HUDEP-2 (cell line): ENCODE measurements at regions not wholly inside any gene's neighbourhood (a gene's known extent, or its start where the extent isn't known, plus 50 kb on each side); places are given as distances from the start of the nearest gene placed in this dataset.

ENCODE experiments used
- DNase-seq, 76 experiments: peaks; one replicate each; lab custom pipeline; 2025; ENCODE audit not compliant: unreplicated experiment in 76 of 76; lab: John Stamatoyannopoulos, UW

GRCh38 chr2:163462993-163463392 is 272.8 kb downstream of the FIGN start:
- no peak for DNase-seq

- no peak for DNase-seq
Measured at GRCh38 chr2:163459986-163460385, 275.8 kb downstream of the FIGN start.

GRCh38 chr2:163456953-163457743 is 278.7 kb downstream of the FIGN start:
- no peak for DNase-seq

DNA sequence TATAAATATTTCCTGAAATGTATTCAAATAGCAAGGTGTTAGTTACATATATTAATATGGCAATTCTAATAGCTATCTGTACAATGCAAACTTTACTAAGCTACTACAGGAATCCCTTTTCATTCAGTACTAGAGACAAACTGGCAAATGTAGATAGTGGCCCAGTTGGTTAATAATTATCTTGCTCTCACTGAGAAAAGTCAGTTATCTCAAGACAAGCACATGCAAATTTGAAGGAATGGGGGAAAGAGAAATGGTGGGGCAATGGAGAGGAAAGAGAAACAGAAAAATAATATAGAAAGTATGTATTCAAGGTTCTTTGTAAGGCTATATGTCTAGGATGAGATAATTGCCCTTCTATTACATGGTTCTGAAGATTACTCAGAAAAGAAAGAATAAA is 280.0 kb downstream of the FIGN start:
- no peak for DNase-seq

DNA sequence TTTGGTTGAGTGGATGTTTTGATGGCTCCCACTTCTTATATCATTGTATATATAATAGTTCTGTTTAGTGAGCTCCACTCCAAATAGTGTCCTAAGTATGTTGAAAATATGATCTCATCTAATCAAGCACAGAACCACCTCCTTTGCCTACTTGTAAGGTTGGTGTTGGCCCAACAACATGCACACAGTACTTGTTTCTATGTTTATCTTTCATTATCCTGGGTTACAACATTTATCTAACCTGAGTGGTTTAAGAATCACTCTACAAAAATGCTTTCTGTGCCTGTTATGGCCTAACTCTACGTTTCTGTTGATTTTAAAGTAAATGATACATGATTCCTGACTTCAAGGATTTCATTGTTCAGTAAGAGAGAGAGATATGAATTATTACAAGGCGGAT is 281.9 kb downstream of the FIGN start:
- no peak for DNase-seq

- DNase-seq = no peak
Measured at GRCh38 chr2:163441603-163442002, 294.2 kb downstream of the FIGN start.

DNA sequence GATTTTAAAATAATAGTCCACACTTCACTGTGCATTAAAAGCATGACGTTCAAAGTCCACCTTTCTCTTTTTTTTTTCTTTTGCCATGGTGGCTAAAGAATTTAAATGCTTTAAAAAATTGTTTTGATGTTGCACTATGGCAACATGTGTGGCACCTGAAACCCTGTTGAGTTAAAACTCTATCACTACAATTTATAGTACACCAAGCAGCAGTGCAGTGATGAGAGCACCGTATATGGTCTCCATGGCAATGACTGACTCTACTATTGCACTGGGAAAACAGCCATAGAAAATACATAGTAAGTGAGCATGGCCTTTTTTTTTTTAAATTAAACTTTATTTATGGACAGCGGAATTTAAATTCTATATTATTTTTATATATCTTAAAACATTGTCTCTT is 298.8 kb downstream of the FIGN start:
- no peak for DNase-seq

DNA sequence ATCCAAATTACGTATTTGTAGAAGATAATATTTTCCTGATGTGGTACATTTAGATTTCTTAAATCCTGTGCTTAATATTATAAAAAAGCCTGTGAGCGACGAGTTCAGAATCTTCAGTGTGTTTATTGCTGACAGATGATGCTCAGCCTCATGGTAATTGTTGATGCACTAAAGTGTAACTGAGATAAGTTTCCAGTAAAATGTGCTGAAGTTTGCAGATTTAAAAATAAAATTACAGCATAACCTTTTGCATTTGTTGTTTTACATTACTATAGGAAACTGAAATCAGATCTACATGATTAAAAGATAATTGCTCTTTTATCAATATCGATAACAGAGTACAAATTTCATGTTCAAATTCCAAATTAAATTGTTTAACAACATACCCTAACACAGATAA is 307.6 kb downstream of the FIGN start:
- DNase-seq = no peak

- no peak for DNase-seq
Measured at GRCh38 chr2:163420604-163421003, 315.2 kb downstream of the FIGN start.

DNA sequence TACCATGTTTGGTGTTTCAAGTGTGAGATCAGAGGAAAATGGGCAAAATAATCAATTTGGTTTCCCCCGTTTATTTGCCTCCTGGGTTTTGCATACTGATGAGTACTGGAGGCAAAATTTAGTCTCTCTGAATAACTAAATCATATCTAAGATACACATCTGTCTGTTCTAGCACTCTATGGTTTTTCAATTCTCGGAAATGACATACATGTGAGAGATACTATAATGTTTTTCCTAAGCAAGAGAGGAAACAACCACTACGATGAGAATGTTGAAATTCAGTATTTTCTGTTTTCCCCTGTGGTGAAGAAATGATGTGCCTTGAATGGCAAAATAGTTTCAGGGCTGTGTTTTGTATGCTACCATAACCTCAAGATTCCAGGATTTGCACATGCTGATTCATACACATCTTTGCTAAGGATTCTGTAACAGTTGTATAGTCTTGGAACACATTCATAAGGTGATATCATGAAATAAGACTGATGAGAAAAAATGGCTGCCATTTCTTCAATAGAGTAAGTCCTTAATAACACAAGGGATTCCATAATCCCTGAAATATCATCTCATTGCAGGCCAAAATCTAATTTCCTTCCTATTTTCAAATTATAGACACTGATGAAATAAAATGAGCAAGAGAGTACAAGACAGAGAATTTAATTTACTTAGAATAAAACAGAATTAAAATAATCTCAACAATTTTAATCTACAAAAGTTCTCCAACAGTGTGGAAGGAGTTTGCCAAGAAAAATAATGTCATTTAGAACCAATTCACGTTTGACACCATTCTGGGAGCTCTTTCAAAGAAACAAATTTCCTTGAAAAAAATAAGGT is 316.6 kb downstream of the FIGN start:
- DNase-seq = peak in 1 of 76 experiments; percentile 41

- no peak for DNase-seq
Measured at GRCh38 chr2:163417596-163418337, 318.0 kb downstream of the FIGN start.

DNA sequence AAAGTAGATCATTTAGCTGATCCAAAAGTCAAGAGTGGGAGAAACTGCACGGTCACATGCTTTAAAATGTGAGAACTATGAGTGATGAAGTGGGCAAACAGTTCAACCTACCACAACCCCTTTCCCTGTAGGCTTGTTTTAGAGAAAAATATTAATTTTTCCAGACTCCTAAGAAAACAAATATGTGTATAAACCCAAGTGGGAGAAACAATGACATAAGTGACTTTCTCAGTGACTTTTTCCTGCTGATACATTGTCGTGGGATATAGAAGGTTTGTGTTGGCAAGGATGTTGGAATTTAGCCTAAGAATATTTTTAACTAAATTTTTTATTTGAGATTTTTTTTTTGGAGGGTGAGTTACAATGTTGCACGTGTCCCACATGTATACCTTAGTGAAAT is 321.7 kb downstream of the FIGN start:
- no peak for DNase-seq

GRCh38 chr2:163407296-163407695 is 328.5 kb downstream of the FIGN start:
- no peak for DNase-seq

DNA sequence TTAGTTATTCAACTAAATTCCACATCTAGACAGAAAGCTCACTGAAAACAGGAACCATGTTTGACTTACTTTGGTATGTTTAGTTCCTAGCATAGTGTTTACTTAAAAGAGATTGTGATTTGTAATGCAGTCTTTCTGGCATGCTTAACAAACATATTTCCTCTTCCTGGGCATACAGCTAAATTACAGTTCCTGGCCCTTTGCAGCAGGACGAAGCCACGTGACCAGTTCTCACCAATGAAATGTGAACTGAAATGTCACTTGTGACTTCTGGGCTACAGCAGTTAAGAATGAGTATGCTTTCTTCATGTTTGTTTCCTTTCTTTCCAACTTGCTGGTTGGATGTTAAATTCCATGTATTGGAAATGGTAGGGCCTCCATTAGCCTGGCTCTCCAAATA is 330.5 kb downstream of the FIGN start:
- peak in 2 of 76 experiments; percentile 4 to 6 for DNase-seq

GRCh38 chr2:163401481-163401880 is 334.3 kb downstream of the FIGN start:
- DNase-seq = no peak

DNA sequence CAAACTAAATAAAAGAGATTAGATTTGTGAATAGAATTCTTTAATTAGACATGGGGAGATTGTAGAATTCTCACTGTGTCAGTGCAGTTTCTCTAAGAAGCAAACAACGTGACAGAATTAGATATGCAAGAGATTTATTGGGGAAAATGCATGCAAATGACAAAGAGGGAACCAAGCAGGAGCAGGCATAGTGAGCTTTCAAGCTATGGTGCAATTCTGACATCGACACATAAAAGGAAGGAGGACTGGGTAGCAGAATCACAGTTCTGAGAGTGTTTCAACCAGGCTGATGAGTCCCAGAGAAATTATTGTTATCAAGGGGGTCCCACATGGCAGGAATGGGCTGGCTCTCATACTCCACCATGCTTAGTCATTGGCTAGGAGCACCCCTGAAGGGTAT is 338.4 kb downstream of the FIGN start:
- no peak for DNase-seq

GRCh38 chr2:163395602-163396001 is 340.2 kb downstream of the FIGN start:
- no peak for DNase-seq

DNA sequence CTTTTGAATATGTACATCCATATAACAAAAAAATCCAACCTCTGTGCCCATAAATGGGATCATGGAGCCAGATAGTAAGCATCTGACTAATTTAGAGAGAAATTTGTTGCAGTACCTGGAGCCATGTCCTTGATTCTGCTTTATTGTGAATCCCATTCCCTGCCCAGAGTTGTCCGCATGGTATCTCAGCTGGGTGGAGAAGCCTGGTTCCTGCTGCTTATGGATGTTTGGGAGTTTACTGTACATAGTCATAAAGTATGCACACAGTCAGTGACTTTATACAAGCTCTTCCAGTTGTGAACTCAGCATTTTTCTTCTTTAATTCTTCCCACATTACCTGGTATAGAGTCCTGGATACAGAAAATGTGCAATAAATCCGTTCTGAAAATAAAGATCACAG is 346.0 kb downstream of the FIGN start:
- DNase-seq = no peak

GRCh38 chr2:163375472-163375871 is 360.3 kb downstream of the FIGN start:
- DNase-seq = no peak

DNA sequence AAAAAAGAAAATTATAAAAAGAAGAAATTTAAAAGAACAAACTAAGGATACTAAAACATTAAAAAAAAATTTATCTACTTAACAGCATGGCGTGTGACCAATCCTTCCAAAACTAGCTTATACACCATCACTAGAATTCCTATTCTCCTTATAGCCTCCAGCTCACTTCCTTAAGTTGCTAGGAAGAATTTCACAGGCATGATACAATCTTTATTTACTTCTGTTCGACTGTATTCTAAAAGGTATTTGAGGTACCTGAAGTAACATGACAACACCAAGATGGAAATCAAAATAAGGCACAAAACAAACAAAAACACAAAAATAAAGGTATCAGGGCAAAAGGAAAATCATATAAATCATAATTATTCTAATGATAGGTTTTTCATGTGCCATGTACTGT is 360.7 kb downstream of the FIGN start:
- DNase-seq = no peak

- no peak for DNase-seq
Measured at GRCh38 chr2:163374282-163374681, 361.5 kb downstream of the FIGN start.
